Astrocyte of the cerebellum (primary cell): ENCODE measurements at regions not wholly inside any gene's neighbourhood (a gene's known extent, or its start where the extent isn't known, plus 50 kb on each side); places are given as distances from the start of the nearest gene placed in this dataset.

Source experiments
- DNase-seq: peaks from one replicate; pipeline ENCODE4 v3.0.0-alpha.2; 2011; ENCODE audit warnings: low read depth
- H3K4me3 ChIP-seq: 2 replicates; pipeline ENCODE4 v1.5.1; 2011; ENCODE audit warnings: mild to moderate bottlenecking, low read depth, low read length, moderate library complexity
- CTCF ChIP-seq: IDR thresholded peaks from 2 replicates; pipeline ENCODE4 v1.5.1; 2012; ENCODE audit warnings: low read length, low read depth, moderate library complexity, mild to moderate bottlenecking; ENCODE audit errors: missing control alignments
- in situ Hi-C: cut with HindIII; loops from 2 replicates; pipeline ENCODE4 v1.10.0; 2017; ENCODE audit warnings: low sequenced_read_pairs

- DNase-seq = peak; percentile 20
- in situ Hi-C loops = loop anchor here (5.0 kb wide), 1 partner anchor 45 kb away; no protein-coding TSS in a partner anchor
- no peak for TF ChIP-seq CTCF
- H3K4me3 ChIP-seq = no peak overlapping the region
Observed at GRCh38 chr13:109427148-109427547, 359.2 kb downstream of the IRS2 start.

GRCh38 chr13:109426690-109426990 is 359.7 kb downstream of the IRS2 start:
- DNase-seq = no peak
- in situ Hi-C loops = loop anchor here (5.0 kb wide), 1 partner anchor 46 kb away; no protein-coding TSS in a partner anchor

GRCh38 chr13:109425821-109426689 is 360.3 kb downstream of the IRS2 start:
- no peak overlapping the region for H3K4me3 ChIP-seq
- in situ Hi-C loops = loop anchor here (5.0 kb wide), 1 partner anchor 46 kb away; no protein-coding TSS in a partner anchor
- no peak for DNase-seq
- no peak for TF ChIP-seq CTCF

More at GRCh38 chr13:109426690-109426990, 359.7 kb downstream of the IRS2 start:
- no peak overlapping the region for H3K4me3 ChIP-seq
- TF ChIP-seq CTCF = no peak

GRCh38 chr13:109422161-109422560 is 364.2 kb downstream of the IRS2 start:
- H3K4me3 ChIP-seq = no peak overlapping the region
- DNase-seq = no peak
- no peak for TF ChIP-seq CTCF
- in situ Hi-C loops = no loop called here

GRCh38 chr13:109419896-109420295 is 366.5 kb downstream of the IRS2 start:
- no peak for TF ChIP-seq CTCF
- no peak for DNase-seq
- in situ Hi-C loops = no loop called here
- H3K4me3 ChIP-seq = no peak overlapping the region

- in situ Hi-C loops = no loop called here
- DNase-seq = no peak
- H3K4me3 ChIP-seq = no peak overlapping the region
- TF ChIP-seq CTCF = no peak
Observed at GRCh38 chr13:109418111-109418510, 368.3 kb downstream of the IRS2 start.
